ENCODE measurements at regions not wholly inside any gene's neighbourhood (a gene's known extent, or its start where the extent isn't known, plus 50 kb on each side); places are given as distances from the start of the nearest gene placed in this dataset.

GRCh38 chr2:18325118-18325517 lies 235.3 kb downstream of the RDH14 start:
- intact Hi-C loops (cut with DNase I; ENCODE audit: low total_unique reads): no loop called here
- TF ChIP-seq POLR2A (IDR thresholded peaks at IDR 0.05) (no peak), CTCF (IDR thresholded peaks at IDR 0.05) (no peak)
- DNase-seq (ENCODE audit: low spot score in 2 of 2): no peak
- 77 to 80% methylated on average over 5 of the region's 5 CpGs for WGBS, 2 donors
- H3K4me3 ChIP-seq (ENCODE audit: low read depth, poor library complexity, severe bottlenecking): no peak overlapping the region

- no peak for TF ChIP-seq CTCF (IDR thresholded peaks at IDR 0.05)
- TF ChIP-seq POLR2A (IDR thresholded peaks at IDR 0.05): no peak
- intact Hi-C loops (cut with DNase I; ENCODE audit: low total_unique reads): no loop called here
- DNase-seq (ENCODE audit: low spot score in 2 of 2): no peak
- no peak overlapping the region for H3K4me3 ChIP-seq (ENCODE audit: low read depth, poor library complexity, severe bottlenecking)
These were observed 240.5 kb downstream of the RDH14 start for GRCh38 chr2:18319987-18320386.

- TF ChIP-seq CTCF (IDR thresholded peaks at IDR 0.05) (no peak), POLR2A (IDR thresholded peaks at IDR 0.05) (no peak)
- no peak overlapping the region for H3K4me3 ChIP-seq (ENCODE audit: low read depth, poor library complexity, severe bottlenecking)
- no peak for DNase-seq (ENCODE audit: low spot score in 2 of 2)
- intact Hi-C loops (cut with DNase I; ENCODE audit: low total_unique reads): no loop called here
- 49 to 50% methylated on average over 2 of the region's 2 CpGs for WGBS, 2 donors
These were observed 243.4 kb downstream of the RDH14 start for GRCh38 chr2:18317017-18317416.

GRCh38 chr2:18312818-18313217 lies 247.6 kb downstream of the RDH14 start:
- WGBS, 2 donors: 48 to 69% methylated on average over 3 of the region's 3 CpGs
- no peak for TF ChIP-seq POLR2A (IDR thresholded peaks at IDR 0.05)
- intact Hi-C loops (cut with DNase I; ENCODE audit: low total_unique reads): no loop called here
- no peak overlapping the region for H3K4me3 ChIP-seq (ENCODE audit: low read depth, poor library complexity, severe bottlenecking)
- DNase-seq (ENCODE audit: low spot score in 2 of 2): no peak

- WGBS, 2 donors: 45 to 61% methylated on average over 4 of the region's 4 CpGs
- no peak for TF ChIP-seq POLR2A (IDR thresholded peaks at IDR 0.05)
- TF ChIP-seq CTCF (IDR thresholded peaks at IDR 0.05): no peak
- no peak overlapping the region for H3K4me3 ChIP-seq (ENCODE audit: low read depth, poor library complexity, severe bottlenecking)
- intact Hi-C loops (cut with DNase I; ENCODE audit: low total_unique reads): no loop called here
- no peak for DNase-seq (ENCODE audit: low spot score in 2 of 2)
These were observed 248.8 kb downstream of the RDH14 start for GRCh38 chr2:18311420-18312195.

- DNase-seq (ENCODE audit: low spot score in 2 of 2): no peak
- H3K4me3 ChIP-seq (ENCODE audit: low read depth, poor library complexity, severe bottlenecking): no peak overlapping the region
- intact Hi-C loops (cut with DNase I; ENCODE audit: low total_unique reads): no loop called here
- 92 to 93% methylated on average over 4 of the region's 4 CpGs for WGBS, 2 donors
- no peak for TF ChIP-seq CTCF (IDR thresholded peaks at IDR 0.05)
- no peak for TF ChIP-seq POLR2A (IDR thresholded peaks at IDR 0.05)
These were observed 250.8 kb downstream of the RDH14 start for GRCh38 chr2:18309627-18310026.
